ENCODE measurements at regions not wholly inside any gene's neighbourhood (a gene's known extent, or its start where the extent isn't known, plus 50 kb on each side); places are given as distances from the start of the nearest gene placed in this dataset.

DNA sequence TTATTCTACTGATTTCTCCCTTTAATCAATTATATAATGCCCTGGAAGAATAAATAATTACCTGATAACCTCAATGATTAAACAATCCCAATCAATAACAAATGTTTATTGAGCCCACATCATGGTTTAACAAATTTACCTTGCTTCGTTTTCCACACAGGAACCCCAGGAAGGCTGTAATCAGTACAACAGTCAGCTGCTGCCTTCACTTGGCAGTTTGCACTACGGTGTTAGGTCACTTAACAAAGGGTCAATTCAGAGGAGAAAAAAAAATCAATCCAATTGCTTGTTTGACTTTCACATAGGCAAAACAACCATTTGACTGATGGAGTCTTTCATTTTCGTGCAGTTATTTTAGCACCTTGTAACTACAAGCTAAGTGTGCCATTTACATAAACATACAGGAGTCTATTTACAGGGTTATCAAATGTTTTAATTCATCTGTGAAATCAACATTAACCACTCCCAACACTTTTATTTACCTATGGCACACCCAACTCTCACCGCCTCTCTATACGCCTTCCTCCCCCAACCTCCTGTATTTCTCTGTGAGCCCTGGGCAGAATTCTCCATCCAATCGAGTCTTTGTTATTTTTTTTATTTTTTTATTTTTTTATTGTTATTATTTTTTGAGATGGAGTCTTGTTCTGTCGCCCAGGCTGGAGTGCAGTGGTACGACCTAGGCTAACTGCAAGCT is 140.4 kb upstream of the TAB2 start:
- no peak overlapping the region for H2BK120ac ChIP-seq (replicated peaks; ENCODE audit: low read depth, low read length)
- H3K79me1 ChIP-seq (ENCODE audit: low read depth, low read length) = no peaks in the 10 kb centered on the region
- no peaks in the 10 kb centered on the region for H3K27me3 ChIP-seq (replicated peaks in 1 of 4; ENCODE audit: control insufficient read depth in 3 of 4, extremely low read depth in 1 of 4, insufficient read depth in 3 of 4, low read length in 3 of 4)
- no peaks in the 10 kb centered on the region for H3K4me1 ChIP-seq (replicated peaks in 1 of 4; ENCODE audit: control insufficient read depth in 3 of 4, insufficient read depth in 4 of 4, low read length in 3 of 4)
- no peak overlapping the region for H3K4ac ChIP-seq (replicated peaks; ENCODE audit: insufficient read length, low read depth, low read length)
- POLR2A ChIA-PET (ENCODE audit: partially characterized antibody) = no interaction called here
- no peaks in the 10 kb centered on the region for H3K9me3 ChIP-seq (ENCODE audit: insufficient read depth in 2 of 2, low read depth in 1 of 2, low read length in 1 of 2)
- H3K4me2 ChIP-seq (ENCODE audit: insufficient read depth in 1 of 2, low read depth in 2 of 2, low read length in 2 of 2) = no peak overlapping the region
- WGBS, 2 experiments (ENCODE audit: extremely low coverage in 1 of 2, insufficient coverage in 1 of 2, insufficient read length in 1 of 2, insufficient replicate concordance in 2 of 2, low coverage in 1 of 2, low lambda C conversion rate in 2 of 2, missing lambda C conversion rate in 1 of 2) = 90% methylated on average over 8 of the region's 8 CpGs; no CpG with 5 or more reads in 1 of the 2 experiments
- FAIRE-seq (no peak), DNase-seq (ENCODE audit: low read depth in 1 of 2, low spot score in 2 of 2) (no peak)
- H2BK15ac ChIP-seq (ENCODE audit: low read length) = no peak overlapping the region
- H3K56ac ChIP-seq (replicated peaks; ENCODE audit: insufficient read length, low read depth, low read length) = no peak overlapping the region
- TF ChIP-seq BRCA1 (IDR thresholded peaks at IDR 0.05; ENCODE audit: low read depth, low read length) (no peak), NRF1 (IDR thresholded peaks at IDR 0.05; ENCODE audit: low read depth, low read length) (no peak), CBX8 (IDR thresholded peaks at IDR 0.05; ENCODE audit: borderline replicate concordance, low read depth, low read length) (no peak), POLR2AphosphoS5 (IDR thresholded peaks at IDR 0.05; ENCODE audit: low read depth, low read length) (no peak), BACH1 (IDR thresholded peaks at IDR 0.05; ENCODE audit: low read length) (no peak), GABPA (IDR thresholded peaks at IDR 0.05; ENCODE audit: borderline replicate concordance, insufficient read depth, low read length) (no peak), CREB1 (IDR thresholded peaks at IDR 0.05) (no peak), SP1 (IDR thresholded peaks at IDR 0.05; ENCODE audit: low read depth, low read length) (no peak), HDAC2 (IDR thresholded peaks at IDR 0.05; ENCODE audit: borderline replicate concordance in 1 of 2, low read depth in 2 of 2, low read length in 2 of 2) (no peak), ZNF274 (IDR thresholded peaks at IDR 0.05; ENCODE audit: borderline replicate concordance, extremely low read depth, low read length) (no peak), PHF8 (conservative IDR thresholded peaks at IDR 0.05; ENCODE audit: low read depth, low read length) (no peak), TCF12 (IDR thresholded peaks at IDR 0.05; ENCODE audit: low read depth, low read length) (no peak)
- CTCF ChIA-PET (ENCODE audit: partially characterized antibody) = interaction anchor here (1.1 to 1.2 kb wide), 2 partner anchors 13 to 255 kb away, joined by 3 read pairs; no protein-coding TSS in a partner anchor
- no peak overlapping the region for H3K27ac ChIP-seq (ENCODE audit: low read depth, low read length)
- no peaks in the 10 kb centered on the region for H4K20me1 ChIP-seq (replicated peaks in 1 of 2; ENCODE audit: control insufficient read depth in 1 of 2, insufficient read depth in 2 of 2, low read length in 2 of 2)
- H3K14ac ChIP-seq (ENCODE audit: insufficient read length) = no peak overlapping the region
- no peaks in the 10 kb centered on the region for H3K23me2 ChIP-seq (ENCODE audit: low read depth, low read length)
- H2AFZ ChIP-seq (ENCODE audit: low read length) = no peak overlapping the region
- no peak overlapping the region for H2BK5ac ChIP-seq (ENCODE audit: low read depth, low read length)
- H3K4me3 ChIP-seq (ENCODE audit: extremely low read depth in 1 of 4, insufficient read depth in 2 of 4, low read depth in 3 of 4, low read length in 4 of 4) = no peak overlapping the region
- H3K36me3 ChIP-seq (ENCODE audit: control insufficient read depth in 2 of 4, insufficient read depth in 4 of 4, low read length in 3 of 4) = no peaks in the 10 kb centered on the region
- no peak overlapping the region for H3K9ac ChIP-seq (replicated peaks in 1 of 4; ENCODE audit: extremely low read depth in 1 of 4, low read depth in 3 of 4, low read length in 3 of 4)
- no peaks in the 10 kb centered on the region for H3K79me2 ChIP-seq (ENCODE audit: control insufficient read depth in 1 of 2, insufficient read depth in 2 of 2, low read length in 2 of 2)
- H4K5ac ChIP-seq (ENCODE audit: insufficient read length, low read depth, low read length) = no peak overlapping the region
- H2AK5ac ChIP-seq (ENCODE audit: low read depth, low read length) = no peak overlapping the region
- no peak overlapping the region for H4K91ac ChIP-seq (replicated peaks; ENCODE audit: insufficient read length, low read length)
- no peak overlapping the region for H2BK12ac ChIP-seq (ENCODE audit: low read depth, low read length)
- H3K23ac ChIP-seq (ENCODE audit: insufficient read length) = no peak overlapping the region
- no peak overlapping the region for H2BK20ac ChIP-seq (ENCODE audit: low read length)
- no peak overlapping the region for H3K18ac ChIP-seq (ENCODE audit: extremely low read depth, low read length)
- H4K8ac ChIP-seq (ENCODE audit: extremely low read depth, insufficient read depth, low read length) = no peak overlapping the region

Data from H1 (cell line).